Middle frontal gyrus (tissue), 1 donor: ENCODE measurements at regions not wholly inside any gene's neighbourhood (a gene's known extent, or its start where the extent isn't known, plus 50 kb on each side); places are given as distances from the start of the nearest gene placed in this dataset.
"Not testable (repeated sequence)": the region's sequence is repeated elsewhere in the genome, so short reads cannot be mapped to it uniquely, and the experiment has no call there.

Experiments
- DNase-seq: peaks from one replicate; pipeline ENCODE4 v3.0.0-alpha.2; 2015; ENCODE audit warnings: low spot score; ENCODE audit errors: extremely low spot score

DNA sequence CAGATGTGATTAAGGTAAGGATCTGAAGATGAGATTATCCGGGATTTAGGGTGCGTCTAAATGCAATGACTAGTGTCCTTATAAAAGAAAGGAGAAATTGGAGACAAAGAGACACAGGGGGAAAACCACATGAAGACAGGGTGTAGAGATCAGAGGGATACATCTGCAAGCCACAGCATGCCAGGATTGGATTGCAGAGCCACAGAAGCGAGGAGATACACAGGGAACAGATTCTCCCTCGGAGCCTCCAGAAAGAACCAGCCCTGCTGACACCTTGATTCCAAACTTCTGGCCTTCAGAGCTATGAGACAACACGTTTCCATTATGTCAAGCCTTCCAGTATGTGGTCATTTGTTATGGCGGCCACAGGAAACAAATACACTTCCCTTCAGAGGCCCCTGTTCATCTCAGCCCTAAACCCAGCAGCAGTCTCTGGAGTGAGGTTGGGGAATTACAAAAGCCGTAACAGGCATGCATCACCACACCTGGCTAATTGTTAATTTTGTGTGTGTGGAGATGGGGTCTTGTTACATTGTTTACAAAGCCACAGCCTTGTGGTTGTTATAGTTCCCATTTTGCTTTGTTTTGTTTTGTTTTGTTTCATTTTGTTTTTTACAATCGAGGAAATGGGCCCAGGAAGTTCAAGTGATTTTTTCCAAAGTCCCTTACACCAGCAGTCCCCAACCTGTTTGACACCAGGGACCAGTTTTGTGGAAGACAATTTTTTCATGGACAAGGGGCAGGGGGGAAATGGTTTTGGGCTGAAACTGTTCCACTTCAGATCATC is 51.6 kb upstream of the LYRM9 start:
- no peak for DNase-seq

DNA sequence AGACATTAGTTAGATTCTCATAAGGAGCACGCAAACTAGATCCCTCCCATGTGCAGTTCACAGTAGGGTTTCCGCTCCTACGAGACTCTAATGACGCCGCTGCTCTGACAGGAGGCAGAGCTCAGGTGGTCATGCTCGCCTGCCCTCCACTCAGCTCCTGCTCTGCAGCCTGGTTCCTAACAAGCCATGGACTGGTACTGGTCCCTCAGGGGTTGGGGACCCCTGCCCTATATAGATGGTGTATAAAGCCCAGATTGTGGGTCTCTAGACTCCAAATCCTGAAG is 52.1 kb upstream of the LYRM9 start:
- no peak for DNase-seq

DNA sequence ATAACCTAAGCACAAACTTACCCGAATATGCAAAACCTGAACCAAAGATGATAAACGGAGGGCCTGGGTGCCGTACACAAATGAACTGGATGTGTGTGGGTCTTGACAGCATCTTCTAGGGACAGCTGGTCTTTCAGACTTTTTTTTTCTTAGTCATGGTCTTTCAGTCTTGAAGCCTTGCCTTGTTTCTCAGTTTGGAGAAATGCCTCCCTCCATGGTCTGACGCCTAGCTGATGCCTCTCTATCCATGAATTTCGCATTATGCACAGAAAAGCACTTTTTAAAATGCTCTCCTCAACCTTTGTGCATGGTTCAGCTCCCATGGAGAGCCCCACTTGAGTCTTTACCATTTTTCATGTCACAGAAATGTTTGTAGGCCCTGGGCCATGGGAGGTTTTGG is 52.8 kb upstream of the LYRM9 start:
- no peak for DNase-seq

DNA sequence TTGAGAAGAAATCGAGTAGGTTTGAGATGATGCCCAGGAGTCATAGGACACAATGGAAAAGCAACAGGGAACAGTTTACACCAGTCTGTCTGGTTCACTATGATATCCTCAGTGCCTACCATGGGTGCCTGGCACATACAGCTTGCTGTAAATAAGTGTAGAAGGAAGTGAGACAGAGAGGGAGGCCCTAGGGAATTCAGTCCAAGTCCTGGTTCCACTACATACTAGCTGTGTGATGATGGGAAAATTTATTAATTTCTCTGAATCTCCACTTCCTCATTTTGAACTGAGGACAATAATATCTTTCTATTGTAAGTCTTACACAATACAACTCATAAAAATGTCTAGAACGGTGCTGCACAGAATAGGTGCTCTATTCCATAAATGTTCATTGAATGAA is 53.3 kb upstream of the LYRM9 start:
- DNase-seq, result no peak

DNA sequence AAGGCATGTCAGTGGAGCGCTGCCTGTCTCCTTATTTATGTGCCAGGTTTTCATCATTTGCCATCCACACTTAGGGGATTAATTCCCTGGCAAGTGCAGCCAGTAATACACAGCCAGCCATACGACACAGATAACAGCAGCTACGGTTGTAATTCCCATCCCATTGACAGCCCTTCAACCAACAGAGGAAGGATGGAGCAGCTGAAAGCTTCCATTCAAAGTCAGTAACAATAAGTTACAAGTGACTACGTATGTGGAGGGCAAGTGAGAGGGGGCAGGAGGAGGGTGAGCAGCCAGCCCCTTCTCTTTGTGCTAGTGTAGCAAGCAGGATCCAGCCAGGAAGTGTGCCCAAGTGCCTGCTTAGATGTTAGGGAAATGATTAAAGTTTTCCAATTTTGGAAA is 53.8 kb upstream of the LYRM9 start:
- no peak for DNase-seq

DNA sequence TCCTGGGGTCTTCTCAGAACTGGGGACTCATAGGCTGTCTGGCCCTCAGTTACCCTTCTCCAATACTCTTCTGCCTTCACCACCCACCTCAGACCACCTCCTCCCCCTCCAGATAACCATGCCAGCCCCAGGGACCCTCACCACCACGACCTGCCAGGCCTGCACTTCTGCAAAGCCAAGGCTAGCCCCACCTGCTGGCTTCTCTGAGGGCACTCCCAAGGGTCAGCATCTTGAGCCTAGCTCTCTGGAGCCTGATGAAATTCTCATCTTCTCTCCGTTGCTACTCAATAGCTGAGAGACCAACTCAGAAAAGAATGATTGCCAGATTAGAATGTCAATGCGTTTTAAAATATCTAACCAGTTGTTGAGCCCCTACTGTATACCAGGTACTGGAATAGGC is 56.1 kb upstream of the LYRM9 start:
- no peak for DNase-seq

DNA sequence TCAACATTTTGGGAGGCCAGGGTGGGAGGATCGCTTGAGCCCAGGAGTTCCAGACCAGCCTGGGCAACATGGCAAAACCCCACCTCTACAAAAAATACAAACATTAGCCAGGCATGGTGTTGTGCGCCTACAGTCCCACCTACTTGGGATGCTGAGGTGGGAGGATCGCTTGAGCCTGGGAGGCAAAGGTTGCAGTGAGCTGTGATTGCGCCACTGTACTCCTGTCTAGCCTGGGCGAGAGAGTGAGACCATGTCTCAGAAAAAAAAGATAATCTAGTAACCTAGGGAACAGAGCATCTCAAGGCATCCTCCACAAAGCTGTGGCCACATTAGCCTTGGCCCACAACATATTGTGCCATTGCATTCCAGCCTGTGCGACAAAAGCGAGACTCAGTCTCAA is 57.1 kb upstream of the LYRM9 start:
- DNase-seq, result not testable (repeated sequence)

DNA sequence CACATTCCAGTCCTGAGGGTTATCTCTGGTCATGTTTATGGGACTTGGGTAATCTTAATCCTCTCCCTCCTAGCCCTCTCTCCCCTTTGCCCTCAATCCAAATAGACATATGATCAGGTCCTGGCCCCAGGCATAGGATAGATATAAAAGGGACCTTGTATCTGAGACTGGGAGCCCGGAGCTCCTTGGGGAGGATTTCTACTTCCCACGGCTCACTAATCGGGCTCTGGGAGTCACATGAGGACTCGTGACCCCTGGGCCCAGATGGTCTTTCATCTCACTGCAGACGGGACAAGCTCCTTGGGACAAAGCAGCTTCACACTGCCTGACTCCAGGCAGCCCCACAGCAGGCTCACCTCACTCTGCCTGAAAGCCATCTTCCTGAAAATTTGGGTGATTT is 57.8 kb upstream of the LYRM9 start:
- no peak for DNase-seq

DNA sequence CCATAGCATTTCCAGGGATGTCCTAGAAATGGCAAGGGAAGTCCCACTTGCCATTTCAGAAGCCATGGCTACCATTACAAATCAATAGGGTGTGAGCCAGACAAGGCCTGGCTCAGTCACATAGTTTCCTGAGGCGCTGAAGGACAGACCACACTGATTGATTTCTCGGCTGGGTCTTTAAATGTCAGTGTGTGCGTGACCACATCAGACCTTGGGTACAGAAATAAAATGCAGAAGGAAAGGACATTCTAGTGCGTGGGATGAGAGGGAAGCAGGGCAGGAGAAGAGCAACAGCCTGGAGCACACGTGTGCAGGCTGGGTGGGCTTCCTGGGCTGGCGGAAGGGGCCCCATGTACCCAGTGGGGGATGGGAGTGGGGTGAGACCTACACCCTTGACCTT is 58.7 kb upstream of the LYRM9 start:
- no peak for DNase-seq

DNA sequence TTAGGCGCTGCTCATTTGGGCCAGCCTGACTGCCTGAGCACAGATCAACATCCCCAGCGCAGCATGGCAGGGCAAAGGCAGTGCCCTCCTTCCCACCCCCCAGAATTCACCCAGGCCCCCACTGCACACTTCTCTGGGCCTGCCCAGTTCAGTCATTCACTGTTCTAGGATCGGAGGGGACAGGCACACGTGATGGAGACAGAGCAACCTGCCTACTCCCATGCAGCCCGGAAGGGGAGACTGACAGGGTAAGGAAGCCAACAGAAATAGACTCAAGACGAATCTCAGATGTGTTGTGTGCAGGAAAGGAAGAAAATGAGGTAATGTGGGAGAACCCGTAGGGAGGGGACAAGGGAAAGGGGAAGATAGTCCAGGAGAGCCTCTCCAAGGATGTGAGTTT is 59.2 kb upstream of the LYRM9 start:
- no peak for DNase-seq

DNA sequence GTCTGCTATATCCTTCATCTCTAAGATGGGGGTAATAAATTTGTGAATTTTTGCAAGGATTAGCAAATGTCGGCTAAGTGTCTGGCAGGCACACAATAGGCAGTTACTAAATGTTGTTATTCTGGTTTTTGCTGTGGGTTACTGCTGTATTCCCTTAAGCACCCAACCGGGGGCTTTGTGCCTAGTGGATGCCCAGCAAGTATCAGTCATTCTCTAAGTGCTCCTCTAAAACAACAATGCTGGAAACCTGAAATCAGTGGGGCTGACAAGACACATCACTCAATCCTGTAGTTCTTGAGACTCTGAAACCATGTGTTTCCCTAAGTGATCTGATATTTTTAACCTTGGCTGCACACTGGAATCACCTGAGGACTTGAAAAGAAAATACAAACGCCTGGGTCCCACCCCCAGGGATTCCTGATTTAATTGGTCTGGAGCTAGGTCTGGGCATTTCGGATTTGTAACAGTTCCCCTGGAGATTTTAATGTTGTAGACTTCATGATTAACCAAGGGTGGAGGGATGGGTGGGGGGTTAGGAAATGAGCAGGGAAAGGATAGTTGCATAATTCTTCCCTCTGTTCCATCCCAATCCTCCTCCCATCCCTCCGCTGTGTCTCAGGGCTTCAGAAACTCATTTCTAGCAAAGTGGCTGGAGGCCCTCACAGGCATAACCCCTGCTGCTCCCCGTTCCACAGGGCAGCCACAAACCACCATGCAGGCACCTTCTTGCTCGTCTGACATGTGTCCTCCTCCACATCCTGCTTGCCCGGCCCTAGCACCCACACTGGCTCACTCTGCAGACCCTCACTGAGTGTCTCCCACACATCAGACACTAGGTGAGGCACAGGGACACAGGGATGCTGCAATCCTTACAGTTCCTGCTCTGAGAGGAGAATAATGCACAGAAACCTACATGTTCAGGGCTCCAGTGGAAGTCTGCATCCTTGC is 61.7 kb upstream of the LYRM9 start:
- DNase-seq, result no peak

DNA sequence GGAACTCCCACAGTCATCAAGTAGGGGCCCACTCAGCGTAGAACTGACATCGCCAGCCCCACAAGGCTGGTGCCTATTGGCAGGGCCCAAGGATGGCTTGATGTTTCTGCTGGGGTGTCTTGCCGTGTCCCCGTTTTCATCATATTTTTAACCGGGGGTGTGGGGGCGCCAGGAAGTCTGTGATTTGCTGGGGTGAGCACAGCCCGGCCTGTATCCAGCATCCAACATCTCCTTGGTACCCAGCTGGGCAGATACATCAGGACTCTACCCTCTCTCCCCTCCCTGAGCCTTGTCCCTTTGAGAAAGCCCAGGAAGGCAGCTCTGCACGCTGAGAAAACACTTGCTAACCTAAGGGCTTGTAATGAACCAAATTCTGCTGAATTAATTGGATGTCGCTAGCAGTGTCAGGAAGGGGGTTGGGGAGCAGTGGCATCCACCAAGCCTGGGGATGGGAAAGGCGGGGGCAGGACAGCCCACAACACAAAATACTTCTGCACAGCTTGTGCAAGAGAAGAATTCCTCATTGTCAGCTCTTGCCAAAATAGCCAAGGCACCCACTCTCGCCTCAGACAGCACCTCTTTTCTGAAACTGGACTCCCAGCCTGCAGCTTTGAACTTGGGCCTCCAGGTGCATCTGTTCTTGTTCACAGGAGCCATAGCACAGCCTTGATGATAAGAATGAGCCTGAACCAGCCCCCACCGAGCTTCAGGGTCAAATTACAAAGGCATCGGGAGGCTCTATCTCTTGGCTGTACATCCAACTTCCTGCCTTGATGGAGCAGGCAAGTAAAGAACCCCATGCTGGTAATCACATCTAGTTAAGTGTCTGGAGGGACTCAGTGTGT is 63.7 kb upstream of the LYRM9 start:
- no peak for DNase-seq

DNA sequence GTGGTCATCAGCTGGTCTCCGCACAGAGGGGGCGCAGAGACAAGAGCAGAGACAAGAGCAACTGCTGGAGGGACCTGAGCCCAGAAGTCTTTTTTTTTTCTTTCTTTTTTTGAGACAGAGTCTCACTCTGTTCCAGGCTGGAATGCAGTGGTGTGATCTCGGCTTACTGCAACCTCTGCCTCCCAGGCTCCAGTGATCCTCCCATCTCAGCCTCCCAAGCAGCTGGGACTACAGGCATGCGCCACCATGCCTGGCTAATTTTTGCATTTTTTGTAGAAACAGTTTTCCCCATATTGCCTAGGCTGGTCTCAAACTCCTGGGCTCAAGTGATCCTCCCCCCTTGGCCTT is 64.3 kb upstream of the LYRM9 start:
- DNase-seq, result not testable (repeated sequence)

DNA sequence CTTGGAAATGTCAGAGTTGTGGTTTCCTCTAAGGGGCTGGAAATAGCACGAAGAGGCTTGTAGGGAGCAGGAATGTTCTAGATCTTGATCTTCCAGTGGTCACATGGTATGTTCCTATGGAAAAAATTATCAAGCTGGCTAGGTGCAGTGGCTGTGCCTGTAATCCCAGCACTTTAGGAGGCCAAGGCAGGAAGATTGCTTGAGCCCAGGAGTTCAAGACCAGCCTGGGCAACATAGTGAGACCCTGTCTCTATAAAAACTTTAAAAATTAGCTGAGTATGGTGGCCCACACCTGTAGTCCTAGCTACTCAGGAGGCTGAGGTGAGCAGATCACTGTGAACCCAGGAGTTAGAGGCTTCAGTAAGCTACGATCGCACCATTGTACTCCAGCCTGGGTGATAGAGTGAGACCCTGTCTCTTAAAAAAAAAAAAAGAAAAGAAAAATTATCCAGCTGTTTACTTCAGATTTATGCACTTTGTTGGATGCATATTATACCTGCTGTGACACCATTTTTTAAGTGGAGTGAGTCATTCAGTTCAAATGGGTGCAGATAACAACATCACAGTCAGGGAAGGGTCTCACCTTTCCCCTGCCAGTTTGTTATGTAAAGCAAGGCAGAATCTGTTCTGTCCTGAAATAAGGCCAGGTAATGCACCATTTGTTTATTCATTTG is 65.7 kb upstream of the LYRM9 start:
- DNase-seq, result no peak

DNA sequence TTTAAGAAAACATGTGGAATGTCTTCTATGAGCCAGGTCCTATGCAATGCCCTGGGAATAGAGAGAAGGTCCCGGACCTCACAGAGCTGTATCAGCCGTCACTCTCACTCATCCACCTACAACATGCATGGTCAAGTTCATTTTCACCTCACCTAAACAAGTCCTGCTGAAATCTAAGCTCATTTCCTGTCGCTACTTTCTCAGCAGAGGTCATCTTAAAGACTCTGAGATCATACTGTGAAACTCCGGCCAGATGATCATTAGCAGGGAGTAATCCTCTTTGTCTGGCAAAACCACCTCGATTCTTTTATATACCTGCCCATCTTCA is 66.2 kb upstream of the LYRM9 start:
- DNase-seq, result no peak

DNA sequence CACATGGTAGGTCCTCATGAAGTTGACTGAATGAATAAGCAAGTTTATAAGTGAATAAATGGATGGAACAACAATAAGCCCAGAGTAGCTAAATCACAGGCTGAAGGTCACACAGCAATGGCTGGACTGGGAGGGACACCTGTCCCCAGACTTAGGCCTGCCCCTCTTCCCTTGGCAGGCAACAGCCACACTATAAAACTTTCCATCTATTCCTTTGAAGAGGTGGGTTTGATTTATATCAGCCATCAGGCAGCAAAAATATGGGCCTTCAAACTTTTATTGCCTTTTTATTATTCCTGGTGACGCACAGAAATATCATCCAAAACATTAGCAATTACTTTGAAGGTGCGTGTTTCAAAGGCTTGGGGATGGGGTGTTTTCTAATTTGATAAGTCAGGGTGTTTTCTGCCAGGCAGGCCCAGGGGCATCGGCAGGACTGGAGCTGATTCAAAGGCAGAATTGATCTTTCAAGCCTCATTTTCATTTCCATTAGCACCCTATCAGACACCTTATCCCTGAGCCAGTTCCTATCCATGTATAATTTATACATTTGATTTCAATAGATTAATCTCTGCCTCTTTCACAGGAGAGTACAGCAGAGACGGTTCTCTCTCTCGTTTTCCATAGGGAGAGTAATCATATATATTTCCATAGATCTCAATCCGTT is 67.2 kb upstream of the LYRM9 start:
- no peak for DNase-seq

DNA sequence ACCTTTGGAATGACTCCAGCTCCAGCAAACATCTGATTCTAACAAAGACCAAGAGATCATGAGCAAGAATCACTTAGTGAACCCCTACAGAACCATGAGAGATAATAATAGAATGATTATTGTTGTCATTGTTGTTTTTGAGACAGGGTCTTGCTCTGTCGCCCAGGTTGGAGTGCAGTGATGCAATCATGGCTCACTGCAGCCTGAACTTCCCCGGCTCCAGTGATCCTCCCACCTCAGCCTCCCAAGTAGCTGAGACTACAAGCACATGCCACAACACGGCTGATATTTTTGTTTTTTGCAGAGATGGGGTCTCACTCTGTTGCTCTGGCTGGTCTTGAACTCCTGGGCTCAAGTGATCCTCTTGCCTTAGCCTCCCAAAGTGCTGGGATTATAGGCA is 69.4 kb upstream of the LYRM9 start:
- DNase-seq, result not testable (repeated sequence)

DNA sequence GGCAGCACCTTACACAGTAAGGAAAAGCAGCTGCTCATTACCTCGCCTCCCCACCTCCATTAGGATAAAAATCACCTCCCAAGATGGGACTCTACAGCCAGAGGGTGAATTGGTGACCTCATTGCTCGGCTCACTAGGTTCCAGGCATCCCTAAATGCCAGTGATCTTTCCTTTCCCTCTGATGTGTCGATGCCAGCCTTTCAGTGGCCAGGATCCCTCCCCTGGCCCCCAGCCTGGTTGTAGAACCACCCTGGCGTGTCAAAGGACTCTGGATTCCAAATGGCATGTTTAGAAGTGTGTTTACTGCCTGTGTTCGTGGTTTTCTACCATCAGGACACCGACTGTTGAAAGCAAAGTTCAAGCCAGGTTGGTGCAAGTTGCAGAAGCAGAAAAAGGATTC is 72.1 kb upstream of the LYRM9 start:
- DNase-seq, result no peak

DNA sequence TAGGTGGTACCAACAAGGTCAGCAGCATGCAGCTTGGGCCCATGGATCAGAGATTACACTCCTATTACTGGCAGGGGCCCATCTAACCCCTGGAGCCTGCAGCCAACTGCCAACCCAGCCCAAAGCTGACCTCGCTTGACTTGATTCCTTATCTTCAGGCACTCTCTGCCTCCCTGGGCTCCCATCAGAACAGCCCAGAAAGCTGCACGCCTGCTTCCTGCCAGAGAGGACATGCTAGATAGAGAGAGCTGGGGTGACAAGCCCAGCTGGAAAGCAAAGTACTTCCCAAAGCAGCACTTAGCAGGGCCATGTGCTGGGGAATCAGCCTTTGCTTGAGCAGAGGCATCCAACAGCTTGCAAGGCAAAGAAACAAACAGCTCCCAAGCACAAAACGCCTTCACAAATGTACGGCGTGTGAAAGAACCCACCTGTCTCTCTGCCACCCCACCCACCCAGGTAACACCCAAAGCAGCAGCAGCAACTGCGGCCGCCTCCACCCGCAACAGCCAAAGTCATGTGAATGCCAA is 74.2 kb upstream of the NLK start:
- DNase-seq, result peak; percentile 33

DNA sequence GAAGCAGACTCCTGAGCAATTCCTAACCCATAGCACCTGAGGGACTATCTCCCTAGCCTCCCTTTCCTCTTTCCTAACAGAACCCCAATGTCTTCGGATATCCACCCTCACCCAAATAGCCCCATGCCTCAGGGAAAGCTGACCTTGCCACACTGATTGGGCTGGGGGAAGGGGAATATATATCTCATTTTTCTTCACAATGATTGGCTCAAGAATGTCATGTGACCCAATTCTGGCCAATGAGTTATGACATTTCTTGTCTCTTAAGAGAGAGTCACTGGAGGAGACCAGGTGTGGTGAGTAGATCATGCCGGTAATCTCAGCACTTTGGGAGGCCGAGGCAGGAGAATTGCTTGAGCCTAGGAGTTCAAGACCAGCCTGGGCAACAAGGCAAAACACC is 71.9 kb upstream of the NLK start:
- DNase-seq, result no peak
